Tibial artery (tissue), 4 donors: ENCODE measurements at regions not wholly inside any gene's neighbourhood (a gene's known extent, or its start where the extent isn't known, plus 50 kb on each side); places are given as distances from the start of the nearest gene placed in this dataset.

Experiments
- DNase-seq, 2 donors: peaks; one replicate each; pipeline ENCODE4 v3.0.0-alpha.2; 2019
- H3K27ac ChIP-seq, 2 donors: fragments of 200-600 bp; sonication (generic) in 1 of 2; 1 replicate in 1 of 2; 2 replicates in 1 of 2; pipeline ENCODE4 v1.5.1; 2018 to 2019; ENCODE audit warnings: mild to moderate bottlenecking in 1 of 2
- H3K27me3 ChIP-seq, 2 donors: fragments of 200-600 bp; sonication (generic) in 1 of 2; one replicate each; pipeline versions ENCODE4 v1.5.1 to v1.6.0; 2016 to 2019
- H3K36me3 ChIP-seq, 3 donors: fragments of 200-600 bp; sonication (generic) in 2 of 3; one replicate each; pipeline ENCODE4 v1.5.1; 2016 to 2019; ENCODE audit warnings: mild to moderate bottlenecking in 2 of 3
- H3K4me1 ChIP-seq, 4 donors: fragments of 200-600 bp; sonication (generic) in 2 of 4; 1 replicate in 3 of 4; 2 replicates in 1 of 4; pipeline ENCODE4 v1.5.1; 2016 to 2019
- H3K4me3 ChIP-seq, 2 donors: fragments of 200-600 bp; sonication (generic) in 1 of 2; 1 replicate in 1 of 2; 2 replicates in 1 of 2; pipeline ENCODE4 v1.5.1; 2018 to 2019; ENCODE audit warnings: mild to moderate bottlenecking in 2 of 2
- H3K9me3 ChIP-seq, 3 donors: fragments of 200-600 bp; sonication (generic) in 1 of 3; one replicate each; pipeline ENCODE4 v1.5.1; 2016 to 2019
- CTCF ChIP-seq, 2 experiments: fragments of 200-600 bp in 1 of 2; fragments of 450-650 bp in 1 of 2; IDR thresholded peaks; one replicate each; pipeline ENCODE4 v1.5.1; 2017 to 2019; ENCODE audit warnings: antibody characterized with exemption in 2 of 2, mild to moderate bottlenecking in 1 of 2, moderate library complexity in 1 of 2
- intact Hi-C: fragments of 100-400 bp; cut with DNase I; formaldehyde crosslinking; loops from one replicate; pipeline ENCODE4 v1.15.0; 2023; ENCODE audit warnings: low total_unique reads

GRCh38 chr2:180122874-180123273 lies 115.8 kb upstream of the CWC22 start:
- H3K27ac ChIP-seq, result no peak overlapping the region
- intact Hi-C loops, result loop anchor here (10.0 kb wide), 1 partner anchor 1592 kb away; no protein-coding TSS in a partner anchor

GRCh38 chr2:180115675-180116074 lies 108.6 kb upstream of the CWC22 start:
- Histone ChIP-seq H3K27ac (no peak overlapping the region), H3K27me3 (no peaks in the 10 kb centered on the region), H3K4me1 (no peaks in the 10 kb centered on the region), H3K36me3 (no peaks in the 10 kb centered on the region), H3K9me3 (no peaks in the 10 kb centered on the region), H3K4me3 (no peak overlapping the region)
- DNase-seq, result no peak
- intact Hi-C loops, result no loop called here
- no peak for TF ChIP-seq CTCF (IDR thresholded peaks at IDR 0.05)

More at GRCh38 chr2:180122874-180123273, 115.8 kb upstream of the CWC22 start:
- H3K27me3 ChIP-seq, result peaks cover 0 to 6% of the 10 kb centered on the region in 2 donors
- no peaks in the 10 kb centered on the region for H3K4me1 ChIP-seq
- TF ChIP-seq CTCF (IDR thresholded peaks at IDR 0.05), result no peak
- DNase-seq, result no peak
- no peaks in the 10 kb centered on the region for H3K9me3 ChIP-seq
- no peak overlapping the region for H3K4me3 ChIP-seq
- H3K36me3 ChIP-seq, result no peaks in the 10 kb centered on the region

GRCh38 chr2:180115269-180115668 lies 108.2 kb upstream of the CWC22 start:
- no peaks in the 10 kb centered on the region for H3K27me3 ChIP-seq
- TF ChIP-seq CTCF (IDR thresholded peaks at IDR 0.05), result no peak
- intact Hi-C loops, result no loop called here
- H3K4me3 ChIP-seq, result no peak overlapping the region
- H3K4me1 ChIP-seq, result no peaks in the 10 kb centered on the region
- no peaks in the 10 kb centered on the region for H3K9me3 ChIP-seq
- no peak overlapping the region for H3K27ac ChIP-seq
- no peaks in the 10 kb centered on the region for H3K36me3 ChIP-seq
- DNase-seq, result no peak

- no peak overlapping the region for H3K27ac ChIP-seq
- TF ChIP-seq CTCF (IDR thresholded peaks at IDR 0.05), result no peak
- no peaks in the 10 kb centered on the region for H3K36me3 ChIP-seq
- H3K4me3 ChIP-seq, result no peak overlapping the region
- H3K9me3 ChIP-seq, result no peaks in the 10 kb centered on the region
- intact Hi-C loops, result no loop called here
- no peaks in the 10 kb centered on the region for H3K4me1 ChIP-seq
- H3K27me3 ChIP-seq, result no peaks in the 10 kb centered on the region
- DNase-seq, result no peak
These were observed 104.8 kb upstream of the CWC22 start for GRCh38 chr2:180111901-180112300.

- Histone ChIP-seq H3K4me1 (no peaks in the 10 kb centered on the region), H3K4me3 (no peak overlapping the region), H3K9me3 (no peaks in the 10 kb centered on the region), H3K36me3 (no peaks in the 10 kb centered on the region), H3K27ac (no peak overlapping the region), H3K27me3 (no peaks in the 10 kb centered on the region)
- no peak for TF ChIP-seq CTCF (IDR thresholded peaks at IDR 0.05)
- intact Hi-C loops, result no loop called here
- DNase-seq, result no peak
These were observed 103.4 kb upstream of the CWC22 start for GRCh38 chr2:180110469-180110868.

- H3K9me3 ChIP-seq, result no peaks in the 10 kb centered on the region
- intact Hi-C loops, result no loop called here
- H3K4me1 ChIP-seq, result no peaks in the 10 kb centered on the region
- H3K36me3 ChIP-seq, result no peaks in the 10 kb centered on the region
- no peak overlapping the region for H3K27ac ChIP-seq
- no peaks in the 10 kb centered on the region for H3K27me3 ChIP-seq
- H3K4me3 ChIP-seq, result no peak overlapping the region
- TF ChIP-seq CTCF (IDR thresholded peaks at IDR 0.05), result no peak
- DNase-seq, result no peak
These were observed 94.7 kb upstream of the CWC22 start for GRCh38 chr2:180101846-180102245.
